ENCODE measurements at regions not wholly inside any gene's neighbourhood (a gene's known extent, or its start where the extent isn't known, plus 50 kb on each side); places are given as distances from the start of the nearest gene placed in this dataset.

- H3K4me3 Mint-ChIP-seq (ENCODE audit: unreplicated experiment): no peak overlapping the region
- H3K9me3 Mint-ChIP-seq (ENCODE audit: unreplicated experiment): no peaks in the 10 kb centered on the region
- H3K27me3 Mint-ChIP-seq (ENCODE audit: unreplicated experiment): no peaks in the 10 kb centered on the region
- H3K27ac Mint-ChIP-seq (ENCODE audit: unreplicated experiment): no peak overlapping the region
- no peaks in the 10 kb centered on the region for H3K4me1 Mint-ChIP-seq (ENCODE audit: low read depth, unreplicated experiment)
- no peaks in the 10 kb centered on the region for H3K36me3 Mint-ChIP-seq (ENCODE audit: unreplicated experiment)
- TF ChIP-seq, protein P1, sequence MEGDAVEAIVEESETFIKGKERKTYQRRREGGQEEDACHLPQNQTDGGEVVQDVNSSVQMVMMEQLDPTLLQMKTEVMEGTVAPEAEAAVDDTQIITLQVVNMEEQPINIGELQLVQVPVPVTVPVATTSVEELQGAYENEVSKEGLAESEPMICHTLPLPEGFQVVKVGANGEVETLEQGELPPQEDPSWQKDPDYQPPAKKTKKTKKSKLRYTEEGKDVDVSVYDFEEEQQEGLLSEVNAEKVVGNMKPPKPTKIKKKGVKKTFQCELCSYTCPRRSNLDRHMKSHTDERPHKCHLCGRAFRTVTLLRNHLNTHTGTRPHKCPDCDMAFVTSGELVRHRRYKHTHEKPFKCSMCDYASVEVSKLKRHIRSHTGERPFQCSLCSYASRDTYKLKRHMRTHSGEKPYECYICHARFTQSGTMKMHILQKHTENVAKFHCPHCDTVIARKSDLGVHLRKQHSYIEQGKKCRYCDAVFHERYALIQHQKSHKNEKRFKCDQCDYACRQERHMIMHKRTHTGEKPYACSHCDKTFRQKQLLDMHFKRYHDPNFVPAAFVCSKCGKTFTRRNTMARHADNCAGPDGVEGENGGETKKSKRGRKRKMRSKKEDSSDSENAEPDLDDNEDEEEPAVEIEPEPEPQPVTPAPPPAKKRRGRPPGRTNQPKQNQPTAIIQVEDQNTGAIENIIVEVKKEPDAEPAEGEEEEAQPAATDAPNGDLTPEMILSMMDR (IDR thresholded peaks at IDR 0.05; ENCODE audit: partially characterized antibody, unreplicated experiment): no peak
- DNase-seq: no peak
Observed at GRCh38 chr4:124199185-124199584, 513.3 kb downstream of the ANKRD50 start.

- H3K4me1 Mint-ChIP-seq (ENCODE audit: low read depth, unreplicated experiment): no peaks in the 10 kb centered on the region
- H3K9me3 Mint-ChIP-seq (ENCODE audit: unreplicated experiment): no peaks in the 10 kb centered on the region
- no peak overlapping the region for H3K4me3 Mint-ChIP-seq (ENCODE audit: unreplicated experiment)
- no peak for DNase-seq
- TF ChIP-seq, protein P1 (IDR thresholded peaks at IDR 0.05; ENCODE audit: partially characterized antibody, unreplicated experiment): no peak
- H3K36me3 Mint-ChIP-seq (ENCODE audit: unreplicated experiment): no peaks in the 10 kb centered on the region
- no peaks in the 10 kb centered on the region for H3K27me3 Mint-ChIP-seq (ENCODE audit: unreplicated experiment)
- H3K27ac Mint-ChIP-seq (ENCODE audit: unreplicated experiment): no peak overlapping the region
Observed at GRCh38 chr4:124199755-124200154, 512.8 kb downstream of the ANKRD50 start.

DNA sequence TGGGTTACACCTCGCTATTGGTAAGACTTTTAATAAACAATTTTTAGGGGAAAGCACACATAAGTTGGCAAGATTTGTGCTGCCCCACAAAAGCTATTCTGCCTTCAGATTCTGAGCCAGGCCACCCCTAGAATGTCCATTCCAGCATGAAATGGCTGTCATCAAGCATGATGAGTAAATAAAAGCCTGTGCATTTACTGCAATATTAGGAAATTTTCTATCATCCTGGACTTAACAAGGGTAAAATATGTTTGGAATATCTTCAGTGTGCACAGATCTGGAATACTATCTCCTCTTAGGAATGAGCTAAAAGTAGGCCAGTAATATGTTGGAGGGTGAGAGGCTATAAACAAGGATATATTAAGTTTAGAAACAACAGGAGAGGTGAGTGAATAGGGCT, 510.9 kb downstream of the ANKRD50 start:
- peaks cover 4% of the 10 kb centered on the region for H3K27me3 Mint-ChIP-seq (ENCODE audit: unreplicated experiment)
- no peaks in the 10 kb centered on the region for H3K36me3 Mint-ChIP-seq (ENCODE audit: unreplicated experiment)
- TF ChIP-seq, protein P1 (IDR thresholded peaks at IDR 0.05; ENCODE audit: partially characterized antibody, unreplicated experiment): no peak
- no peak overlapping the region for H3K4me3 Mint-ChIP-seq (ENCODE audit: unreplicated experiment)
- no peak overlapping the region for H3K27ac Mint-ChIP-seq (ENCODE audit: unreplicated experiment)
- DNase-seq: no peak
- H3K9me3 Mint-ChIP-seq (ENCODE audit: unreplicated experiment): no peaks in the 10 kb centered on the region
- H3K4me1 Mint-ChIP-seq (ENCODE audit: low read depth, unreplicated experiment): no peaks in the 10 kb centered on the region

GRCh38 chr4:124202099-124202498, 510.4 kb downstream of the ANKRD50 start:
- H3K27me3 Mint-ChIP-seq (ENCODE audit: unreplicated experiment): peaks cover 4% of the 10 kb centered on the region
- no peak overlapping the region for H3K27ac Mint-ChIP-seq (ENCODE audit: unreplicated experiment)
- no peaks in the 10 kb centered on the region for H3K9me3 Mint-ChIP-seq (ENCODE audit: unreplicated experiment)
- H3K4me1 Mint-ChIP-seq (ENCODE audit: low read depth, unreplicated experiment): peaks cover 2% of the 10 kb centered on the region
- no peak for DNase-seq
- TF ChIP-seq, protein P1 (IDR thresholded peaks at IDR 0.05; ENCODE audit: partially characterized antibody, unreplicated experiment): no peak
- H3K36me3 Mint-ChIP-seq (ENCODE audit: unreplicated experiment): no peaks in the 10 kb centered on the region
- no peak overlapping the region for H3K4me3 Mint-ChIP-seq (ENCODE audit: unreplicated experiment)

- Mint-ChIP-seq H3K27me3 (ENCODE audit: unreplicated experiment) (peaks cover 4% of the 10 kb centered on the region), H3K27ac (ENCODE audit: unreplicated experiment) (no peak overlapping the region), H3K36me3 (ENCODE audit: unreplicated experiment) (no peaks in the 10 kb centered on the region), H3K4me1 (ENCODE audit: low read depth, unreplicated experiment) (peaks cover 4% of the 10 kb centered on the region), H3K9me3 (ENCODE audit: unreplicated experiment) (no peaks in the 10 kb centered on the region), H3K4me3 (ENCODE audit: unreplicated experiment) (no peak overlapping the region)
- DNase-seq: no peak
- TF ChIP-seq, protein P1 (IDR thresholded peaks at IDR 0.05; ENCODE audit: partially characterized antibody, unreplicated experiment): no peak
Observed at GRCh38 chr4:124203613-124204238, 508.8 kb downstream of the ANKRD50 start.

Measured in glutamatergic neuron (in vitro differentiated cells).